PC-9 (cell line): ENCODE measurements at regions not wholly inside any gene's neighbourhood (a gene's known extent, or its start where the extent isn't known, plus 50 kb on each side); places are given as distances from the start of the nearest gene placed in this dataset.

ENCODE experiments used
- CTCF ChIP-seq: fragments of 200-600 bp; sonication (generic); conservative IDR thresholded peaks from 2 replicates; pipeline ENCODE4 v1.6.1; 2017; ENCODE audit warnings: mixed run types, antibody characterized with exemption, mild to moderate bottlenecking, moderate library complexity
- EZH2 ChIP-seq: fragments of 200-600 bp; sonication (generic); IDR thresholded peaks from 2 replicates; pipeline ENCODE4 v1.8.0; 2017; ENCODE audit warnings: antibody characterized with exemption, low read depth

GRCh38 chr10:105757302-105757701 lies 1116.2 kb downstream of the SORCS3 start:
- TF ChIP-seq CTCF (no peak), EZH2 (no peak)
